Neuronal stem cell (in vitro differentiated cells): ENCODE measurements at regions not wholly inside any gene's neighbourhood (a gene's known extent, or its start where the extent isn't known, plus 50 kb on each side); places are given as distances from the start of the nearest gene placed in this dataset.

Source experiments
- DNase-seq: peaks from one replicate; pipeline ENCODE4 v3.0.0-alpha.2; 2013; ENCODE audit warnings: low spot score
- H2AFZ ChIP-seq: one replicate; pipeline ENCODE4 v1.6.1; 2013; ENCODE audit warnings: mild to moderate bottlenecking, low read length, inconsistent platforms
- H2AK5ac ChIP-seq: 2 replicates; pipeline ENCODE4 v1.6.1; 2013; ENCODE audit warnings: low read depth, mild to moderate bottlenecking, inconsistent platforms, low read length, moderate library complexity, mixed read lengths
- H2BK120ac ChIP-seq: 2 replicates; pipeline ENCODE4 v1.6.1; 2013; ENCODE audit warnings: low read depth, mild to moderate bottlenecking, inconsistent platforms, low read length, moderate library complexity, mixed read lengths
- H2BK12ac ChIP-seq: one replicate; pipeline ENCODE4 v1.6.1; 2013; ENCODE audit warnings: low read length, inconsistent platforms
- H2BK15ac ChIP-seq: 2 replicates; pipeline ENCODE4 v1.6.1; 2013; ENCODE audit warnings: mild to moderate bottlenecking, low read length, inconsistent platforms, mixed read lengths
- H2BK5ac ChIP-seq: one replicate; pipeline ENCODE4 v1.6.1; 2013; ENCODE audit warnings: inconsistent platforms, mild to moderate bottlenecking, low read length, moderate library complexity
- H3K14ac ChIP-seq: one replicate; pipeline ENCODE4 v1.6.1; 2013; ENCODE audit warnings: low read length, inconsistent platforms
- H3K18ac ChIP-seq: 2 replicates; pipeline ENCODE4 v1.6.1; 2013; ENCODE audit warnings: low read length, inconsistent platforms
- H3K23ac ChIP-seq: 2 replicates; pipeline ENCODE4 v1.6.1; 2013; ENCODE audit warnings: low read depth, mild to moderate bottlenecking, mixed read lengths, low read length, inconsistent platforms; ENCODE audit not compliant: poor library complexity
- H3K27ac ChIP-seq: replicated peaks from 3 replicates; pipeline ENCODE4 v1.5.1; 2013; ENCODE audit warnings: low read length, inconsistent platforms
- H3K27me3 ChIP-seq, 3 experiments: 2 replicates each; pipeline ENCODE4 v1.6.1; 2013; ENCODE audit warnings: low read length in 3 of 3, mild to moderate bottlenecking in 2 of 3, inconsistent platforms in 1 of 3, low read depth in 1 of 3, mixed read lengths in 1 of 3, moderate library complexity in 1 of 3; ENCODE audit not compliant: control insufficient read depth in 3 of 3, insufficient read depth in 3 of 3
- H3K36me3 ChIP-seq, 2 donors: replicated peaks in 1 of 2; 2 replicates each; pipeline ENCODE4 v1.6.1; 2013; ENCODE audit warnings: low read length in 2 of 2; ENCODE audit not compliant: control insufficient read depth in 2 of 2, insufficient read depth in 2 of 2
- H3K4ac ChIP-seq: 2 replicates; pipeline ENCODE4 v1.6.1; 2013; ENCODE audit warnings: inconsistent platforms, mild to moderate bottlenecking, low read length, moderate library complexity
- H3K4me1 ChIP-seq, 2 donors: 1 replicate in 1 of 2; 2 replicates in 1 of 2; pipeline ENCODE4 v1.6.1; 2013; ENCODE audit warnings: low read length in 2 of 2, low read depth in 1 of 2; ENCODE audit not compliant: control insufficient read depth in 2 of 2, insufficient read depth in 1 of 2
- H3K4me2 ChIP-seq: one replicate; pipeline ENCODE4 v1.6.1; 2013; ENCODE audit warnings: mild to moderate bottlenecking, low read length, inconsistent platforms; ENCODE audit not compliant: insufficient read depth, poor library complexity, severe bottlenecking
- H3K4me3 ChIP-seq, 2 donors: 2 replicates each; pipeline ENCODE4 v1.5.1; 2013; ENCODE audit warnings: low read length in 2 of 2, mild to moderate bottlenecking in 2 of 2, inconsistent platforms in 1 of 2, moderate library complexity in 1 of 2
- H3K79me1 ChIP-seq: one replicate; pipeline ENCODE4 v1.6.1; 2013; ENCODE audit warnings: low read depth, mild to moderate bottlenecking, inconsistent platforms, low read length, moderate library complexity
- H3K9ac ChIP-seq: one replicate; pipeline ENCODE4 v1.6.1; 2013; ENCODE audit warnings: mild to moderate bottlenecking, low read depth, low read length, inconsistent platforms; ENCODE audit not compliant: poor library complexity
- H3K9me3 ChIP-seq, 2 donors: replicated peaks in 1 of 2; 2 replicates each; pipeline versions ENCODE3 to v1.6.1; 2013; ENCODE audit warnings: low read length in 2 of 2, mild to moderate bottlenecking in 2 of 2, inconsistent platforms in 1 of 2, low read depth in 1 of 2, mixed read lengths in 1 of 2, moderate library complexity in 1 of 2; ENCODE audit not compliant: control insufficient read depth in 2 of 2, insufficient read depth in 1 of 2
- H4K8ac ChIP-seq: one replicate; pipeline ENCODE4 v1.6.1; 2013; ENCODE audit warnings: low read depth, mild to moderate bottlenecking, inconsistent platforms, low read length, moderate library complexity
- H4K91ac ChIP-seq: one replicate; pipeline ENCODE4 v1.6.1; 2013; ENCODE audit warnings: low read length, low read depth, mild to moderate bottlenecking, inconsistent platforms; ENCODE audit not compliant: poor library complexity
- WGBS, 2 donors: extraction: QIAGEN DNeasy Blood & Tissue Kit; methylation state at CpG; one replicate each; pipeline ENCODE4 v1.1.7; 2013; ENCODE audit warnings: missing lambda C conversion rate in 2 of 2, mixed read lengths in 1 of 2; ENCODE audit not compliant: insufficient read length in 2 of 2, insufficient replicate concordance in 1 of 2; ENCODE audit errors: extremely low coverage in 2 of 2; 5-methylcytosine and 5-hydroxymethylcytosine counted together

- Histone ChIP-seq H2AK5ac (no peak overlapping the region), H2BK15ac (no peak overlapping the region), H2BK120ac (no peak overlapping the region), H2BK12ac (no peak overlapping the region), H4K8ac (no peak overlapping the region), H3K27me3 (no peaks in the 10 kb centered on the region), H3K9me3 (peaks cover 0 to 1% of the 10 kb centered on the region in 2 donors), H3K14ac (no peak overlapping the region), H3K18ac (no peak overlapping the region), H2BK5ac (no peak overlapping the region), H3K4ac (no peak overlapping the region), H3K23ac (no peak overlapping the region), H3K4me1 (no peaks in the 10 kb centered on the region), H3K79me1 (no peaks in the 10 kb centered on the region), H3K36me3 (no peaks in the 10 kb centered on the region), H2AFZ (no peak overlapping the region), H3K9ac (no peak overlapping the region), H3K4me2 (no peak overlapping the region), H3K27ac (no peak overlapping the region), H4K91ac (no peak overlapping the region), H3K4me3 (no peak overlapping the region)
- DNase-seq = no peak
- WGBS, 2 donors = no CpG with 5 or more reads among the region's 3 CpGs
Observed at GRCh38 chr14:48900565-48900964, 685.6 kb downstream of the RPS29 start.

- Histone ChIP-seq H4K91ac (no peak overlapping the region), H2BK15ac (no peak overlapping the region), H3K79me1 (no peaks in the 10 kb centered on the region), H3K4me3 (no peak overlapping the region), H3K9me3 (no peaks in the 10 kb centered on the region), H3K36me3 (no peaks in the 10 kb centered on the region), H2BK5ac (no peak overlapping the region), H2BK12ac (no peak overlapping the region), H3K27me3 (no peaks in the 10 kb centered on the region), H2BK120ac (no peak overlapping the region), H3K4me2 (no peak overlapping the region), H3K14ac (no peak overlapping the region), H3K23ac (no peak overlapping the region), H3K4ac (no peak overlapping the region), H3K27ac (no peak overlapping the region), H4K8ac (no peak overlapping the region), H2AK5ac (no peak overlapping the region), H3K9ac (no peak overlapping the region), H3K4me1 (no peaks in the 10 kb centered on the region), H3K18ac (no peak overlapping the region), H2AFZ (no peak overlapping the region)
- no peak for DNase-seq
- no CpG with 5 or more reads among the region's 1 CpG for WGBS, 2 donors
Observed at GRCh38 chr14:48890333-48890732, 695.8 kb downstream of the RPS29 start.

GRCh38 chr14:48876806-48877340 is 709.3 kb downstream of the RPS29 start:
- no peak overlapping the region for H2BK12ac ChIP-seq
- no peaks in the 10 kb centered on the region for H3K79me1 ChIP-seq
- no peak for DNase-seq
- no peak overlapping the region for H3K4me3 ChIP-seq
- no peak overlapping the region for H4K8ac ChIP-seq
- H3K4me2 ChIP-seq = no peak overlapping the region
- no peaks in the 10 kb centered on the region for H3K36me3 ChIP-seq
- no peaks in the 10 kb centered on the region for H3K27me3 ChIP-seq
- H2BK120ac ChIP-seq = no peak overlapping the region
- no peak overlapping the region for H3K23ac ChIP-seq
- no peak overlapping the region for H3K9ac ChIP-seq
- H3K9me3 ChIP-seq = no peaks in the 10 kb centered on the region
- H3K14ac ChIP-seq = no peak overlapping the region
- H3K4ac ChIP-seq = no peak overlapping the region
- H2BK5ac ChIP-seq = no peak overlapping the region
- H2AK5ac ChIP-seq = no peak overlapping the region
- H3K18ac ChIP-seq = no peak overlapping the region
- no peaks in the 10 kb centered on the region for H3K4me1 ChIP-seq
- H2BK15ac ChIP-seq = no peak overlapping the region
- H4K91ac ChIP-seq = no peak overlapping the region
- no peak overlapping the region for H3K27ac ChIP-seq
- H2AFZ ChIP-seq = no peak overlapping the region
- no CpG with 5 or more reads among the region's 1 CpG for WGBS, 2 donors

GRCh38 chr14:48874711-48875110 is 711.5 kb downstream of the RPS29 start:
- Histone ChIP-seq H2BK120ac (no peak overlapping the region), H3K23ac (no peak overlapping the region), H3K4me1 (no peaks in the 10 kb centered on the region), H3K4me3 (no peak overlapping the region), H3K4me2 (no peak overlapping the region), H3K27ac (no peak overlapping the region), H3K4ac (no peak overlapping the region), H2AFZ (no peak overlapping the region), H3K36me3 (no peaks in the 10 kb centered on the region), H3K14ac (no peak overlapping the region), H3K18ac (no peak overlapping the region), H2BK5ac (no peak overlapping the region), H2AK5ac (no peak overlapping the region), H4K91ac (no peak overlapping the region), H4K8ac (no peak overlapping the region), H3K9me3 (no peaks in the 10 kb centered on the region), H2BK15ac (no peak overlapping the region), H3K79me1 (no peaks in the 10 kb centered on the region), H3K9ac (no peak overlapping the region), H3K27me3 (no peaks in the 10 kb centered on the region), H2BK12ac (no peak overlapping the region)
- no peak for DNase-seq
- WGBS, 2 donors = no CpG with 5 or more reads among the region's 2 CpGs
